Mesendoderm (in vitro differentiated cells): ENCODE measurements at regions not wholly inside any gene's neighbourhood (a gene's known extent, or its start where the extent isn't known, plus 50 kb on each side); places are given as distances from the start of the nearest gene placed in this dataset.

Experiments used
- DNase-seq: peaks from one replicate; pipeline ENCODE4 v3.0.0; 2013
- H2AK5ac ChIP-seq: 2 replicates; pipeline ENCODE4 v1.6.1; 2013; ENCODE audit warnings: low read length, inconsistent platforms
- H2BK120ac ChIP-seq: 2 replicates; pipeline ENCODE4 v1.6.1; 2013; ENCODE audit warnings: low read depth, mild to moderate bottlenecking, low read length, moderate library complexity, mixed read lengths
- H2BK15ac ChIP-seq: replicated peaks from 2 replicates; pipeline ENCODE4 v1.6.1; 2013; ENCODE audit warnings: low read depth, mild to moderate bottlenecking, moderate library complexity
- H2BK5ac ChIP-seq: 2 replicates; pipeline ENCODE4 v1.6.1; 2013; ENCODE audit warnings: low read length, inconsistent platforms
- H3K18ac ChIP-seq: 2 replicates; pipeline ENCODE4 v1.6.1; 2013; ENCODE audit warnings: mild to moderate bottlenecking, low read length, mixed read lengths
- H3K23ac ChIP-seq: one replicate; pipeline ENCODE4 v1.6.1; 2013; ENCODE audit warnings: low read length
- H3K27ac ChIP-seq: 2 replicates; pipeline ENCODE4 v1.5.1; 2013; ENCODE audit warnings: low read depth, mild to moderate bottlenecking, inconsistent platforms, low read length, moderate library complexity
- H3K27me3 ChIP-seq: 2 replicates; pipeline ENCODE4 v1.6.1; 2013; ENCODE audit warnings: low read length, control low read depth, mild to moderate bottlenecking, inconsistent platforms; ENCODE audit not compliant: insufficient read depth, poor library complexity
- H3K36me3 ChIP-seq: 2 replicates; pipeline ENCODE4 v1.6.1; 2013; ENCODE audit warnings: low read length, inconsistent platforms; ENCODE audit not compliant: control insufficient read depth, insufficient read depth
- H3K4ac ChIP-seq: one replicate; pipeline ENCODE4 v1.6.1; 2013; ENCODE audit warnings: low read depth, mild to moderate bottlenecking, low read length, moderate library complexity
- H3K4me1 ChIP-seq: 2 replicates; pipeline ENCODE4 v1.6.1; 2013; ENCODE audit warnings: low read depth, low read length, inconsistent platforms; ENCODE audit not compliant: control insufficient read depth
- H3K4me2 ChIP-seq: 2 replicates; pipeline ENCODE4 v1.6.1; 2013; ENCODE audit warnings: low read length
- H3K4me3 ChIP-seq: 2 replicates; pipeline ENCODE4 v1.5.1; 2013; ENCODE audit warnings: mild to moderate bottlenecking, low read length
- H3K56ac ChIP-seq: one replicate; pipeline ENCODE4 v1.6.1; 2013; ENCODE audit warnings: low read length
- H3K79me1 ChIP-seq: 2 replicates; pipeline ENCODE4 v1.6.1; 2013; ENCODE audit warnings: low read length, inconsistent platforms
- H3K79me2 ChIP-seq: 2 replicates; pipeline ENCODE4 v1.6.1; 2013; ENCODE audit warnings: mild to moderate bottlenecking, low read length; ENCODE audit not compliant: control insufficient read depth, insufficient read depth
- H3K9ac ChIP-seq: 2 replicates; pipeline ENCODE4 v1.6.1; 2013; ENCODE audit warnings: low read length, inconsistent platforms
- H4K5ac ChIP-seq: one replicate; pipeline ENCODE4 v1.6.1; 2013; ENCODE audit warnings: low read length
- H4K8ac ChIP-seq: one replicate; pipeline ENCODE4 v1.6.1; 2013; ENCODE audit warnings: low read depth, mild to moderate bottlenecking, control low read depth, low read length, moderate library complexity
- WGBS: extraction: QIAGEN DNeasy Blood & Tissue Kit; methylation state at CpG from one replicate; pipeline ENCODE4 v1.1.7; 2013; ENCODE audit warnings: low lambda C conversion rate, missing lambda C conversion rate; ENCODE audit not compliant: insufficient coverage; ENCODE audit errors: extremely low coverage; 5-methylcytosine and 5-hydroxymethylcytosine counted together

GRCh38 chr4:186851291-186852072 lies 127.8 kb upstream of the FAT1 start:
- Histone ChIP-seq H4K8ac (no peak overlapping the region), H2BK5ac (no peak overlapping the region), H3K27me3 (no peaks in the 10 kb centered on the region), H3K36me3 (no peaks in the 10 kb centered on the region), H3K18ac (no peak overlapping the region), H3K4me3 (no peak overlapping the region), H2BK15ac (no peak overlapping the region), H3K4me2 (no peak overlapping the region), H3K4me1 (no peaks in the 10 kb centered on the region), H2AK5ac (no peak overlapping the region), H3K23ac (no peak overlapping the region), H3K79me1 (no peaks in the 10 kb centered on the region), H3K9ac (no peak overlapping the region), H3K27ac (no peak overlapping the region), H2BK120ac (no peak overlapping the region), H4K5ac (no peak overlapping the region), H3K4ac (no peak overlapping the region), H3K79me2 (no peaks in the 10 kb centered on the region), H3K56ac (no peak overlapping the region)
- WGBS, result no CpG with 5 or more reads among the region's 2 CpGs
- DNase-seq, result no peak

GRCh38 chr4:186852073-186852420 lies 128.4 kb upstream of the FAT1 start:
- no peak for DNase-seq
- WGBS, result no CpG with 5 or more reads among the region's 2 CpGs
- H3K4me1 ChIP-seq, result no peaks in the 10 kb centered on the region
- no peak overlapping the region for H3K23ac ChIP-seq
- H3K79me1 ChIP-seq, result no peaks in the 10 kb centered on the region
- no peak overlapping the region for H3K56ac ChIP-seq
- no peak overlapping the region for H3K18ac ChIP-seq
- H4K5ac ChIP-seq, result no peak overlapping the region
- no peak overlapping the region for H3K4me2 ChIP-seq
- no peak overlapping the region for H2BK120ac ChIP-seq
- H2AK5ac ChIP-seq, result no peak overlapping the region
- no peaks in the 10 kb centered on the region for H3K27me3 ChIP-seq
- H3K4me3 ChIP-seq, result no peak overlapping the region
- no peak overlapping the region for H4K8ac ChIP-seq
- H3K9ac ChIP-seq, result no peak overlapping the region
- no peak overlapping the region for H3K27ac ChIP-seq
- no peaks in the 10 kb centered on the region for H3K36me3 ChIP-seq
- H2BK15ac ChIP-seq, result no peak overlapping the region
- no peaks in the 10 kb centered on the region for H3K79me2 ChIP-seq
- no peak overlapping the region for H3K4ac ChIP-seq
- no peak overlapping the region for H2BK5ac ChIP-seq

DNA sequence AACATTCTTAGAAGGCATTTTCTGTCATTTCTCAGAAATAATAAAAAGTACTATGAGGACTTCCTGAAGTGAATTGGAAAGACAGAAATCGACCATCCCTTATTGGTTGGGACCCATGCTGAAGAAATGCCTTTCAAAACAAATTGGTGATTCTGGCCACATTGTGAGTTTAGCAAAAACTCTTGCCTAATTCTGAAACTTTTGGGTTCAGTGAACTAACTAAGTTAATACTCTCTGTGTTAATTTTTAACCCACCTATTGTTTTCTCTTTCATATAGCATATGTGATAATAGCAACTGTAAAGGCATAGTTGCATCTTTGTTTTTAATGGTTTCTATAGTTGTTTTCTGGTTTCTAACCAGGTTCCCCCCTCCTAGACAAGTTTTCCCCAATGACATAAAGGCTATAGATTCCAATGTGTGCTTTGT lies 129.3 kb upstream of the FAT1 start:
- no peak overlapping the region for H4K5ac ChIP-seq
- no peak overlapping the region for H3K4me3 ChIP-seq
- H3K27ac ChIP-seq, result no peak overlapping the region
- no peak overlapping the region for H2BK15ac ChIP-seq
- DNase-seq, result no peak
- no peak overlapping the region for H2AK5ac ChIP-seq
- H3K4me2 ChIP-seq, result no peak overlapping the region
- no peaks in the 10 kb centered on the region for H3K79me2 ChIP-seq
- no peaks in the 10 kb centered on the region for H3K27me3 ChIP-seq
- no peak overlapping the region for H4K8ac ChIP-seq
- no peaks in the 10 kb centered on the region for H3K79me1 ChIP-seq
- no peaks in the 10 kb centered on the region for H3K36me3 ChIP-seq
- H2BK5ac ChIP-seq, result no peak overlapping the region
- no CpG with 5 or more reads among the region's 1 CpG for WGBS
- no peaks in the 10 kb centered on the region for H3K4me1 ChIP-seq
- H3K56ac ChIP-seq, result no peak overlapping the region
- H3K4ac ChIP-seq, result no peak overlapping the region
- no peak overlapping the region for H3K9ac ChIP-seq
- H3K23ac ChIP-seq, result no peak overlapping the region
- no peak overlapping the region for H2BK120ac ChIP-seq
- H3K18ac ChIP-seq, result no peak overlapping the region

DNA sequence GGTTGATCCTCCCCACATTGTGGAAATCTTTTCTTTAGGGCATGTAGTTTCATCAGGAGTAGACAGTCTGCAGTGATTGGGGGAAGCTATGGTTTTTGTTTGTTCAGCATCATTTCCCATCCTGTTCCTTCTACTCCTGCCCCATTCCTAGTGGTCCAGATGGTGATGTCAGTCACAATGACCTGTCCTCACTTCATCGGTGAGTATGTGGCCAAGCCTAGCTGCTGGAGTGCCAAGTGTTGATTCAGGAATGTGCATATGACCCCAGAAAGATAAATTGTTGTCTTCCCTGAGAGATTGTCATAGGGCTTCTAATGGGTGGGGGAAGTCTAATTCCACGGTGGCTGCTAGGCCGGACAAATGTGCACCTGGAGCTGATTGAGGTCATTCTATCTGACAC lies 130.6 kb upstream of the FAT1 start:
- no peak overlapping the region for H2BK15ac ChIP-seq
- no CpG with 5 or more reads among the region's 3 CpGs for WGBS

DNA sequence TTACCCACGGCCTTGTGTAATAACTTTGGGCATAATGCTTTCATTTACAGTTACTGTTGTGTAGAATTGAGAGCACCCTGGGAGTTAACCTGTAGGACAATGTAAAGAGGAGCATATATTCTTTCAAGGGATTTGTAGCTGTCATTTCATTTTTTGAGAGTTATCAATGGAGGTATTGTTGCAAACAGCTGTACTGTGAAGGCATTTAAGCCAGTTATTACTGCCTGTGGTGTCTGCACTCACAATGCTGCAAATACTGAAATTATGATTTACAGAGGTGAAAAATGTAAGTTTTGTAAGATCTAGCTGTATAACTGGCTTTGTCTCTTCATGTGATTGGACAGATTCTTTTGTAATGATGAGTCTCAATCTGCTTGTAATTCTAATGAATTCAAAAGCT lies 131.5 kb upstream of the FAT1 start:
- Histone ChIP-seq H3K4ac (no peak overlapping the region), H3K56ac (no peak overlapping the region), H2BK5ac (no peak overlapping the region), H3K4me1 (no peaks in the 10 kb centered on the region), H3K79me1 (no peaks in the 10 kb centered on the region), H2AK5ac (no peak overlapping the region), H3K4me3 (no peak overlapping the region), H3K79me2 (no peaks in the 10 kb centered on the region), H4K5ac (no peak overlapping the region), H3K18ac (no peak overlapping the region), H3K36me3 (no peaks in the 10 kb centered on the region), H3K27ac (no peak overlapping the region), H2BK15ac (no peak overlapping the region), H3K27me3 (no peaks in the 10 kb centered on the region), H3K9ac (no peak overlapping the region), H4K8ac (no peak overlapping the region), H3K4me2 (no peak overlapping the region), H3K23ac (no peak overlapping the region), H2BK120ac (no peak overlapping the region)
- DNase-seq, result no peak
- no CpG with 5 or more reads among the region's 1 CpG for WGBS

More for the DNA sequence above, 130.6 kb upstream of the FAT1 start:
- Histone ChIP-seq H3K36me3 (no peaks in the 10 kb centered on the region), H2BK5ac (no peak overlapping the region), H4K8ac (no peak overlapping the region), H3K27me3 (no peaks in the 10 kb centered on the region), H3K4me1 (no peaks in the 10 kb centered on the region), H3K23ac (no peak overlapping the region), H3K4me3 (no peak overlapping the region), H3K18ac (no peak overlapping the region), H3K56ac (no peak overlapping the region), H4K5ac (no peak overlapping the region), H3K79me1 (no peaks in the 10 kb centered on the region), H3K4ac (no peak overlapping the region), H2BK120ac (no peak overlapping the region), H3K4me2 (no peak overlapping the region), H3K27ac (no peak overlapping the region), H3K9ac (no peak overlapping the region), H3K79me2 (no peaks in the 10 kb centered on the region), H2AK5ac (no peak overlapping the region)
- DNase-seq, result no peak

DNA sequence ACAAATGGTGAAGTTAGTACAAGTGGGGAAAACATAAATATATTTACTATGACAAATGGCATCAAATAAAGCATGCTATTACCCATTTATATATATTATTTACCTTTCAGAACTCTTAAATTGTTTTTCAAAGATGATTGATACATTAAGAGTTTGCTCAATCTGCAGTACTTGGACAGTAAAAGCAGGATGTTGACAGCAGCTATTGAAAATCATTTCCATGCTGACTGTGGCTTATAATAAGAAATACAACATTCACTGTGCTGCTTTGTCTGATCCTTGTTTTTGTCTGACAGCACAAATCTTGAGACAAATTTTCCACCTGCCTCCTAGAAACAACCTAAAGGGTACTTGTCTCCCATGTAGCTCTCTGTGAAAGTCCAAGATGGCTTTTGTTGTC lies 134.1 kb upstream of the FAT1 start:
- H2BK5ac ChIP-seq, result no peak overlapping the region
- no peak overlapping the region for H3K27ac ChIP-seq
- H3K4me3 ChIP-seq, result no peak overlapping the region
- H3K79me2 ChIP-seq, result no peaks in the 10 kb centered on the region
- H3K23ac ChIP-seq, result no peak overlapping the region
- H4K8ac ChIP-seq, result no peak overlapping the region
- H3K9ac ChIP-seq, result no peak overlapping the region
- no peaks in the 10 kb centered on the region for H3K79me1 ChIP-seq
- H2BK120ac ChIP-seq, result no peak overlapping the region
- no peaks in the 10 kb centered on the region for H3K4me1 ChIP-seq
- H3K27me3 ChIP-seq, result no peaks in the 10 kb centered on the region
- no peak overlapping the region for H3K4ac ChIP-seq
- H3K4me2 ChIP-seq, result no peak overlapping the region
- H2BK15ac ChIP-seq, result no peak overlapping the region
- no peaks in the 10 kb centered on the region for H3K36me3 ChIP-seq
- no peak overlapping the region for H2AK5ac ChIP-seq
- H4K5ac ChIP-seq, result no peak overlapping the region
- no peak for DNase-seq
- no peak overlapping the region for H3K18ac ChIP-seq
- no peak overlapping the region for H3K56ac ChIP-seq
